ENCODE measurements at regions not wholly inside any gene's neighbourhood (a gene's known extent, or its start where the extent isn't known, plus 50 kb on each side); places are given as distances from the start of the nearest gene placed in this dataset.

GRCh38 chr3:103953796-103954195 lies 1412.9 kb upstream of the ALCAM start:
- H3K27me3 ChIP-seq = no peaks in the 10 kb centered on the region
- DNase-seq (ENCODE audit: extremely low spot score in 2 of 2) = no peak
- intact Hi-C loops (cut with DNase I) = no loop called here
- TF ChIP-seq POLR2A (IDR thresholded peaks at IDR 0.05) (no peak), CTCF (IDR thresholded peaks at IDR 0.05) (no peak), POLR2AphosphoS5 (IDR thresholded peaks at IDR 0.05; ENCODE audit: insufficient read depth in 1 of 2, low read depth in 1 of 2) (no peak)
- no peaks in the 10 kb centered on the region for H3K4me1 ChIP-seq
- H3K4me3 ChIP-seq = no peak overlapping the region
- no peak overlapping the region for H3K27ac ChIP-seq
- H3K9me3 ChIP-seq = no peaks in the 10 kb centered on the region
- no peaks in the 10 kb centered on the region for H3K36me3 ChIP-seq

- H3K27ac ChIP-seq = no peak overlapping the region
- no peak for DNase-seq (ENCODE audit: extremely low spot score in 2 of 2)
- H3K9me3 ChIP-seq = no peaks in the 10 kb centered on the region
- intact Hi-C loops (cut with DNase I) = no loop called here
- H3K27me3 ChIP-seq = no peaks in the 10 kb centered on the region
- H3K4me1 ChIP-seq = no peaks in the 10 kb centered on the region
- H3K4me3 ChIP-seq = no peak overlapping the region
- TF ChIP-seq CTCF (IDR thresholded peaks at IDR 0.05) (no peak), POLR2AphosphoS5 (IDR thresholded peaks at IDR 0.05; ENCODE audit: insufficient read depth in 1 of 2, low read depth in 1 of 2) (no peak), POLR2A (IDR thresholded peaks at IDR 0.05) (no peak)
- H3K36me3 ChIP-seq = no peaks in the 10 kb centered on the region
These were observed 1405.9 kb upstream of the ALCAM start for GRCh38 chr3:103960819-103961218.

GRCh38 chr3:103963599-103963998 lies 1403.1 kb upstream of the ALCAM start:
- intact Hi-C loops (cut with DNase I) = no loop called here
- Histone ChIP-seq H3K9me3 (no peaks in the 10 kb centered on the region), H3K27me3 (no peaks in the 10 kb centered on the region), H3K4me1 (no peaks in the 10 kb centered on the region), H3K4me3 (no peak overlapping the region), H3K36me3 (no peaks in the 10 kb centered on the region), H3K27ac (no peak overlapping the region)
- DNase-seq (ENCODE audit: extremely low spot score in 2 of 2) = no peak
- TF ChIP-seq CTCF (IDR thresholded peaks at IDR 0.05) = no peak

GRCh38 chr3:103965764-103966163 lies 1400.9 kb upstream of the ALCAM start:
- TF ChIP-seq POLR2AphosphoS5 (IDR thresholded peaks at IDR 0.05; ENCODE audit: insufficient read depth in 1 of 2, low read depth in 1 of 2) = no peak
- no peak for TF ChIP-seq CTCF (IDR thresholded peaks at IDR 0.05)
- TF ChIP-seq POLR2A (IDR thresholded peaks at IDR 0.05) = no peak
- no peak overlapping the region for H3K27ac ChIP-seq
- H3K27me3 ChIP-seq = no peaks in the 10 kb centered on the region
- no peak for DNase-seq (ENCODE audit: extremely low spot score in 2 of 2)
- H3K9me3 ChIP-seq = no peaks in the 10 kb centered on the region
- intact Hi-C loops (cut with DNase I) = no loop called here
- no peaks in the 10 kb centered on the region for H3K4me1 ChIP-seq
- H3K36me3 ChIP-seq = no peaks in the 10 kb centered on the region
- no peak overlapping the region for H3K4me3 ChIP-seq

GRCh38 chr3:103966749-103967148 lies 1400.0 kb upstream of the ALCAM start:
- H3K27me3 ChIP-seq = no peaks in the 10 kb centered on the region
- no peak overlapping the region for H3K27ac ChIP-seq
- intact Hi-C loops (cut with DNase I) = no loop called here
- H3K9me3 ChIP-seq = no peaks in the 10 kb centered on the region
- no peak for DNase-seq (ENCODE audit: extremely low spot score in 2 of 2)
- no peak overlapping the region for H3K4me3 ChIP-seq
- no peak for TF ChIP-seq POLR2A (IDR thresholded peaks at IDR 0.05)
- TF ChIP-seq POLR2AphosphoS5 (IDR thresholded peaks at IDR 0.05; ENCODE audit: insufficient read depth in 1 of 2, low read depth in 1 of 2) = no peak
- TF ChIP-seq CTCF (IDR thresholded peaks at IDR 0.05) = no peak
- no peaks in the 10 kb centered on the region for H3K4me1 ChIP-seq
- no peaks in the 10 kb centered on the region for H3K36me3 ChIP-seq
